ENCODE measurements at regions not wholly inside any gene's neighbourhood (a gene's known extent, or its start where the extent isn't known, plus 50 kb on each side); places are given as distances from the start of the nearest gene placed in this dataset.
"Not testable (repeated sequence)": the region's sequence is repeated elsewhere in the genome, so short reads cannot be mapped to it uniquely, and the experiment has no call there.

GRCh38 chr13:44848920-44849676, 140.2 kb downstream of the NUFIP1 start:
- DNase-seq: no peak

- DNase-seq: not testable (repeated sequence)
Observed at GRCh38 chr13:44845281-44846058, 143.8 kb downstream of the NUFIP1 start.

- no peak for DNase-seq
Observed at GRCh38 chr13:44844786-44845185, 144.5 kb downstream of the NUFIP1 start.

GRCh38 chr13:44843403-44843802, 145.9 kb downstream of the NUFIP1 start:
- no peak for DNase-seq

- DNase-seq: no peak
Observed at GRCh38 chr13:44842158-44842557, 147.1 kb downstream of the NUFIP1 start.

- DNase-seq: no peak
Observed at GRCh38 chr13:44840131-44840530, 149.1 kb downstream of the NUFIP1 start.

- DNase-seq: no peak
Observed at GRCh38 chr13:44837250-44837649, 152.0 kb downstream of the NUFIP1 start.

GRCh38 chr13:44834404-44834803, 154.9 kb downstream of the NUFIP1 start:
- no peak for DNase-seq

- no peak for DNase-seq
Observed at GRCh38 chr13:44833626-44834025, 155.6 kb downstream of the NUFIP1 start.

- no peak for DNase-seq
Observed at GRCh38 chr13:44833139-44833538, 156.1 kb downstream of the NUFIP1 start.

- no peak for DNase-seq
Observed at GRCh38 chr13:44826591-44827350, 162.5 kb downstream of the NUFIP1 start.

GRCh38 chr13:44825953-44826352, 163.3 kb downstream of the NUFIP1 start:
- DNase-seq: no peak

GRCh38 chr13:44823555-44823954, 165.7 kb downstream of the NUFIP1 start:
- DNase-seq: not testable (repeated sequence)

- DNase-seq: no peak
Observed at GRCh38 chr13:44822291-44822690, 167.0 kb downstream of the NUFIP1 start.

- DNase-seq: no peak
Observed at GRCh38 chr13:44819772-44820171, 169.5 kb downstream of the NUFIP1 start.

GRCh38 chr13:44819245-44819644, 170.0 kb downstream of the NUFIP1 start:
- DNase-seq: no peak

GRCh38 chr13:44818428-44818827, 170.8 kb downstream of the NUFIP1 start:
- no peak for DNase-seq

- no peak for DNase-seq
Observed at GRCh38 chr13:44818016-44818415, 171.3 kb downstream of the NUFIP1 start.

GRCh38 chr13:44817131-44817671, 172.1 kb downstream of the NUFIP1 start:
- DNase-seq: no peak

GRCh38 chr13:44816701-44817100, 172.6 kb downstream of the NUFIP1 start:
- no peak for DNase-seq

- DNase-seq: no peak
Observed at GRCh38 chr13:44815623-44816022, 173.6 kb downstream of the NUFIP1 start.

GRCh38 chr13:44814836-44815235, 174.4 kb downstream of the NUFIP1 start:
- DNase-seq: no peak

GRCh38 chr13:44814161-44814560, 175.1 kb downstream of the NUFIP1 start:
- no peak for DNase-seq
